ENCODE measurements at regions not wholly inside any gene's neighbourhood (a gene's known extent, or its start where the extent isn't known, plus 50 kb on each side); places are given as distances from the start of the nearest gene placed in this dataset.
"Not testable (repeated sequence)": the region's sequence is repeated elsewhere in the genome, so short reads cannot be mapped to it uniquely, and the experiment has no call there.

DNA sequence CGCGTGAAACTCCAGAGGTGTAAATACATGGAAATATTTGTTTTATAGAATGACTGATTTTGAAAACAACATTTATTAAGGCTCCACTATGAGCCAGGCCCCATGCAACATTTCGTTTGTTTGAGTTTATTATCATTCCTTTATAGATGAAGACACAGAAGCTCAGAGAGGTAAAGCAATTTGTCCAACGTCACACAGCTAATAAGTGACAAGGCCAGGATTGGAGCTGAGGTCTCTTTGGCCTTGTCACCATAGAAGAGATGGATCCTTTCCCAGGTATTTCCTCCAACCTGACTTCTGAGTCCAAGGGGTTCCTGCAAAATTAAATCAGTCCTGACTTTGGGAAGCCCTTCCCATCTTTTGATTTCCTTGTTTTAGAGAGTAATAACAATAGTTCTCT is 98.0 kb downstream of the SYF2 start:
- DNase-seq (ENCODE audit: low read depth in 3 of 3, low spot score in 1 of 3): no peak

- no peak for DNase-seq (ENCODE audit: low read depth in 3 of 3, low spot score in 1 of 3)
These were observed 100.5 kb downstream of the SYF2 start for GRCh38 chr1:25131794-25132193.

GRCh38 chr1:25130895-25131294 is 101.4 kb downstream of the SYF2 start:
- DNase-seq (ENCODE audit: low read depth in 3 of 3, low spot score in 1 of 3): no peak

DNA sequence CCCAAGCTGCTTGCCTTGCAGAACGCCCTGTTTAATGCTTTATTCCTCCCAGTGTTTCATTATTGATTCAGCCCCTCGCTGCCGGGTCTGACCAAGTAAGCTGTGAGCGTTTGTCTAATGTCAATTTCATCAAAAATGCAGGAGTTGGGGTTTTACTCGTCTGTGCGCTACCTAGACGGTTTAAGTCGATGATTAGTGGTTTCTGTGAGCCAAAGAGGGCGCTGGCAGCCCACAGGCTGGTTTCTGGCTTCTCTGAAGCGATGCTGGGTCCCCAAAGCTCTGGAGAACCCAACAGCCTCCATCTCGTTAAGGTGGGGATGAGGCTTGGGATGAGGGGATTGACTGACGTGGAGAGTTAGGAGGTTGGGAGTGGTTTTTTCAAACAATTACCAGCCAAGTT is 102.9 kb downstream of the SYF2 start:
- no peak for DNase-seq (ENCODE audit: low read depth in 3 of 3, low spot score in 1 of 3)

DNA sequence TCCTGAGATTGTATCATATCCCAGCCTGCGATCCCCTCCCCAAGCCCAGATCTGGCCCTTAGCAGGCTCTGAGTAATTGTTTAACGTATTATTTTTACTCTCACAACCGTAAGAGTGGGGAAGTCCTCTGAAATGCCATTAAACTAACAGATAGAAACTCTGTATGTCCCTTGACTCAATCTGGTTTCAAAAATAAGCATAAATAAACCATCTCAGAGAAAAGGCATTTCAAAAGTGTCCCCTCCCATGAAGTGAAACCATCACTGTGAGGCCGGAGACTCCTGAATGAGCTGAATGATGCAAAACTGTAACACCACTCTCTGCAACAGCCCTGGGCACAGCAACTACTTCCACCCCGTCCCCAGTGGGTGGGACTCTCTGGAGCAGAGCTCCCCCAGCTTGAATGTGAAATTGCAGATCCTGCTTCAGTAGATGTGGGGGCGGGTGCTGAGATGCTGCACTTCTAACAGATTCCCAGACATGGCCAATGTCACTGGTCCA is 104.1 kb downstream of the SYF2 start:
- no peak for DNase-seq (ENCODE audit: low read depth in 3 of 3, low spot score in 1 of 3)

- no peak for DNase-seq (ENCODE audit: low read depth in 3 of 3, low spot score in 1 of 3)
These were observed 105.7 kb downstream of the SYF2 start for GRCh38 chr1:25126562-25126961.

GRCh38 chr1:25123551-25123950 is 108.8 kb downstream of the SYF2 start:
- no peak for DNase-seq (ENCODE audit: low read depth in 3 of 3, low spot score in 1 of 3)

DNA sequence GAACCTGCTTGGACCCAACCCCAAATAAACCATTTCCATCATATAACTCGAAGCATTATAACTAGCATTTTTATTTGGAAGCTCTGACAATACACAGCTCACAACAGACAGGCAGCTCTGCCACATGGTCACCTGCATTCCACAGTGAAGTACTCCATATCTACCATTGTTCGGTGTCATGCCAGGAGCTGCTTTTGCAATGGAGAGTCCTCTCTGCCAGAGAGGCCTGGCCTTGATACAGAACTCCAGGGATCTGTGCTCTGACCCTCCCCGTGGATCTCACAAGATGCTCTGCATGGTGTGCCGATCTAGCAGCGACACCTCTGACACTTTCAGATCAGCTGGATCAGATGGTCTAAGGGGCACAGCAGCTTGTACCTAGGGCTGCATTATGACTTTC is 109.6 kb downstream of the SYF2 start:
- DNase-seq (ENCODE audit: low read depth in 3 of 3, low spot score in 1 of 3): no peak

GRCh38 chr1:25120281-25120680 is 112.0 kb downstream of the SYF2 start:
- no peak for DNase-seq (ENCODE audit: low read depth in 3 of 3, low spot score in 1 of 3)

DNA sequence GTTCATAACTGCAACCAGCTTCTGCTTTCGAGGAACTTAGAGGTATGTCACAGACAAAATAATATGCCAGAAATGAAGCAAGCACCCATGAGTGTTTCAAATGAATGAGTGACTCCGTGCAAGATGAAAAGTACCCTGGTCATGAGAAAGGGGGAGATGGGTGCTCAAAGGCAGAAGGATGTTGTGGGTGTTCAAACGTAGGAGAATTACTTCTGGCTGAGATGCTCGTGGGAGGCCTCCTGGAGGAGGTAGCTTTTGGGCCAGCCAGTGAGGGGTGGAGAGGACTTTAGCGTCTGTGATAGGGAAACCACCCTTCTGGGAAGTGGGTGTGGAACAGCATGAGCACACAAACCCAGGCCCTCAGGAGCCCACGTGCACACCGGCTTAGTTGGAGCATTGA is 113.8 kb downstream of the SYF2 start:
- no peak for DNase-seq (ENCODE audit: low read depth in 3 of 3, low spot score in 1 of 3)

GRCh38 chr1:25117233-25117823 is 115.0 kb downstream of the SYF2 start:
- peak in 1 of 3 donors; percentile 9 for DNase-seq (ENCODE audit: low read depth in 3 of 3, low spot score in 1 of 3)

- DNase-seq (ENCODE audit: low read depth in 3 of 3, low spot score in 1 of 3): no peak
These were observed 115.5 kb downstream of the SYF2 start for GRCh38 chr1:25116832-25117231.

DNA sequence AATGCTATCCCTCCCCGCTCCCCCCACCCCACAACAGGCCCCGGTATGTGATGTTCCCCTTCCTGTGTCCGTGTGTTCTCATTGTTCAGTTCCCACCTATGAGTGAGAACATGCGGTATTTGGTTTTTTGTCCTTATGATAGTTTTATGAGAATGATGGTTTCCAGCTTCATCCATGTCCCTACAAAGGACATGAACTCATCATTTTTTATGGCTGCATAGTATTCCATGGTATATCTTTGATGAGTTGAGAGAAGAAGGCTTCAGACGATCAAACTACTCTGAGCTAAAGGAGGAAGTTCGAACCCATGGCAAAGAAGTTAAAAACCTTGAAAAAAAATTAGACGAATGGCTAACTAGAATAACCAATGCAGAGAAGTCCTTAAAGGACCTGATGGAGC is 116.2 kb downstream of the SYF2 start:
- not testable (repeated sequence) for DNase-seq (ENCODE audit: low read depth in 3 of 3, low spot score in 1 of 3)

- no peak for DNase-seq (ENCODE audit: low read depth in 3 of 3, low spot score in 1 of 3)
These were observed 118.6 kb downstream of the SYF2 start for GRCh38 chr1:25113731-25114130.

GRCh38 chr1:25113086-25113485 is 119.2 kb downstream of the SYF2 start:
- DNase-seq (ENCODE audit: low read depth in 3 of 3, low spot score in 1 of 3): no peak

DNA sequence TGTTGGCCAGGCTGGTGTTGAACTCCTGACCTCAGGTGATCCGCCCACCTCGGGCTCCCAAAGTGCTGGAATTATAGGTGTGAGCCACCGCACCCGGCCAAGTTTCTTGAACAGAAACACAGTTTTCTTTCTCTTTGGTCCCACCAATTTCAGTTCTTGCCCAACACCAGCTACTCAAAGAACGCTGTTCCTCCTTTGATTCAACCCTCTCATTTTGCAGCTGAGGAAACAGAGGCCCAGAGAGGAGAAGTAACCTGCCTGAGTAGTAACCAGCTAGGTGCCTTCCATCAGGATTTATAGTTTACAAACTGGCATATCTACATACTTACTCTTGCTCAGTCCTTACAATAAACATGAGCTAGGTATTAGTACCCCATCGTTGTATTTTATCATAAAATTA is 119.9 kb downstream of the SYF2 start:
- DNase-seq (ENCODE audit: low read depth in 3 of 3, low spot score in 1 of 3): no peak

- no peak for DNase-seq (ENCODE audit: low read depth in 3 of 3, low spot score in 1 of 3)
These were observed 120.6 kb downstream of the SYF2 start for GRCh38 chr1:25111706-25112105.

DNA sequence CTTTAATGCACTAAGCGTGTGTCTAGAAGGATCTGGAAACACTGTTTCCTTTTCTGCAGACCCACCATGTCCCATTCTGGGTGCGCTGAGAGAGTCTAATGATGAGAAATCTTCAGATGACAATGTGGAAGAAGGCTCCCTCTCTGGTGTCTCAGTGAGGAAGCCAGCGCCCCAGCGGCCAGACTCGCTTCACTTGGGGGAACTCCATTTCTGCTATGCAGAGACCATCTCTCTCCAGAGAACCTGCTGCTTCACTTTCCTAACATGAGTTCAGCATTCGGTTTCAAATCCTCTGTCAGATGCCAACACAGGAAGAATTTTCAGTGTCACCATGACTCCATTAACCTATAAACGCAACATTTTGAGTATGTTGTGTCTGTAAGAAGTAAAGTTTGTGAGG is 121.8 kb downstream of the SYF2 start:
- no peak for DNase-seq (ENCODE audit: low read depth in 3 of 3, low spot score in 1 of 3)

DNA sequence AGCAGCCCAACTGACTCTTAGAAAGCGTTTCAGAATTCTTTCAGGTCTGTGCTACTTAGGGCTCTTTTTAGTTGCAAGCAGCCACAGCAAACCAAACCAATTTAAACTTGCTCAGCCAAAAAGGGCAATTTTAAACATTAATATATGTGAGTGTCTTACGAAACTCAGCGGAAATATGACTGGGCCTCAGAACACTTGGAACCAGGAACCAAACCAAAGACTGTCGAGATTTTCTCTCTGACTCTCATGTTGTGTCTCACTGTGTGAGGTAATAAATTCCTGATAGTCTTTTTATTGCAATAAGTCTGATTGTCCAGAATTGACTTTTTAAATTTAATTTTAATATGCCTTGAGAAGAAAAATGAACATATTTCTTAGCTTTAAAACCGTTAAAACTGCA is 122.3 kb downstream of the SYF2 start:
- DNase-seq (ENCODE audit: low read depth in 3 of 3, low spot score in 1 of 3): no peak

DNA sequence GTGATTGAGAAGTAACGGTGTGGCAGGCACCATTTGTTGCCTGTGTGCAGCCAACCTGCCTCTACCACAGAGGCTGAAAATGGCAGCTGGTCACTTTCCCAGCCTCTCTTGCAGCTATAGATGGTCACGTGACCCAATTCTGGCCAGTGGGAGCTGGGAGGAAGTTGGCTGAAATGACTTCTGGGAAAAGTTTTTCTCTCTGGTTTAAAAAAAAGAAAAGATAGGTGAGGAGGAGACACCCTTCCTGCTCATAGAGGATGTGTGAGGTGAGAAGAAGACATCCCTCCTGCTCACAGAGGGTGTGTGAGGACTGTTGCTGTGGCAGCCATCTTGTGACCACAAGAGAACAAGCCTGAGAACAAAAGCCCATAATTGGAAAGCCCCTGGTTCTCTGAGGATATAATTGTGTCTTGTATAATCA is 122.8 kb downstream of the SYF2 start:
- no peak for DNase-seq (ENCODE audit: low read depth in 3 of 3, low spot score in 1 of 3)

GRCh38 chr1:25107643-25108010 is 124.7 kb downstream of the SYF2 start:
- DNase-seq (ENCODE audit: low read depth in 3 of 3, low spot score in 1 of 3): no peak

DNA sequence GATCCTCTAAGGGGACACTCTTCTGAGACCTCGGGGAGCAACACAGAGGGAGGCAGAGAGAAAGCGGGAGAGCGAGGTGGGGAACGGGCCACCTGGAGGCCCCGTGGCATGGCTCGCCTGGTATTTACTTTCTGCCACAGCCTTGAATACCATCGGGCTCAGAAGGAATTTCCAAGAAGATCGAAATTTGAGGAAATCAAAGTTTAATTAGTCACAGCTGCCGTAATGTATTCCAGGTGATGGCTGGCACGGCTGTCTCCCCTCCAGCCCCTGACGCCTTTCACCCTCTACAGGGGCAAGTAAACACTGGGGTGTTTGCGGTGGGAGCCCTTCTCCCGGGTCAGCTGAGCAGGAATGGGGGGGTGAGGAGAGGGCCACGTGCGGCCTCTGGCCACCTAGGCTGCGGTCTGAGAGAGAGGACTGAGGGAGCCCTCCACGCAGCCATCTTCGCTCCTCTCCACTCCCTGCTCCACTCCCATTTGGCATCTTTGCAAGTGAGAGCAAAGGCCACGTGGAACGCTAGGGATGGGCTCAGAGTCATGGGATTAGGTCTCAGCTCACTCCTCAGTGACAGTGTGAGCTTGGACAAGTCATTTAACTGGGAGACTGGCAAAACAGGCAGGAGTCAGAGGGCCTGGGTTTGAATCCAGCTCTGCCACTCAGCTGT is 125.2 kb downstream of the SYF2 start:
- no peak for DNase-seq (ENCODE audit: low read depth in 3 of 3, low spot score in 1 of 3)

- DNase-seq (ENCODE audit: low read depth in 3 of 3, low spot score in 1 of 3): no peak
These were observed 126.0 kb downstream of the SYF2 start for GRCh38 chr1:25106352-25106751.

Data from stimulated activated CD4-positive, alpha-beta T cell treated with anti-CD3 and anti-CD28 coated beads, TNF-alpha, amount 100 ng/mL, for 1 hour (primary cell).